ENCODE measurements at regions not wholly inside any gene's neighbourhood (a gene's known extent, or its start where the extent isn't known, plus 50 kb on each side); places are given as distances from the start of the nearest gene placed in this dataset.

GRCh38 chr5:51890435-51891116 is 507.3 kb downstream of the ISL1 start:
- in situ Hi-C loops (cut with HindIII; ENCODE audit: low pct_unique_long_range_greater_than_20kb, low sequenced_read_pairs) = no loop called here
- no peak for DNase-seq (ENCODE audit: low read depth)

DNA sequence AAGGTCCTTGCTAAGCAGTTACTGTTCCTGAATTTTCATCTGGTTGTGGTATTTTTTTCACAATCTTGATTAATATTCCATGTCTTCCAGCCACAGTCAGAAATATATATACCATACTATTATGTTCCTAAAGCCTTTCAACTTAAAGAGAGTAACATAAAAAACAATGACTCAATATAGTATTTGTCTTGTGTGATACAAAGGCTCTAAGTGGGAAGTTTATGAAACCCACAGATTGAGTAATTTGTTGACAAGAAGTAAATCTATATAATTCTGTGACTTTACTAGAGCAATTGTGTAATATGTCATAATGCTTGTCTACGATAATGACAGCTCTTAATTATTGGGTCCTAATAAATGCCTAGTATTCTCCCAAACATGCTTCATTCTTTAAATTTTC is 509.4 kb downstream of the ISL1 start:
- in situ Hi-C loops (cut with HindIII; ENCODE audit: low pct_unique_long_range_greater_than_20kb, low sequenced_read_pairs) = no loop called here
- no peak for DNase-seq (ENCODE audit: low read depth)

DNA sequence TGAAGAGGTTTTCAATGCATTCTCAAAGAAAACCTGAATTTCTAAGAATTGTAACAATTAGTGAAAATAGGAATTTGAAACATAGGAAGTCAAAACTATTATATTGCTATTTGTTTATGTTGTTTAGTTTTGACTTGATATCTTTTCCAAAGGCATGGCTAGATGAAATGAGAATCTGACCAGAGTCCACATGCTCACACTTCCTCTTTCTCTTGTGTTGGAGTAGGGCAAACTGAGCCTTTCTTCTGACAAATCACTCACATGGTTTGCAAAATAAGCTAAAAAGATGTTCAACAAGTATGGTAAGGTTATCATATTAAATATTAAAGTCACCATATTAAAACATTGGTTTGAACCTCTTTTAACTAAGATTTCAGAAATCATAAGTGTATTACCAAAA is 512.6 kb downstream of the ISL1 start:
- no peak for DNase-seq (ENCODE audit: low read depth)
- in situ Hi-C loops (cut with HindIII; ENCODE audit: low pct_unique_long_range_greater_than_20kb, low sequenced_read_pairs) = no loop called here

DNA sequence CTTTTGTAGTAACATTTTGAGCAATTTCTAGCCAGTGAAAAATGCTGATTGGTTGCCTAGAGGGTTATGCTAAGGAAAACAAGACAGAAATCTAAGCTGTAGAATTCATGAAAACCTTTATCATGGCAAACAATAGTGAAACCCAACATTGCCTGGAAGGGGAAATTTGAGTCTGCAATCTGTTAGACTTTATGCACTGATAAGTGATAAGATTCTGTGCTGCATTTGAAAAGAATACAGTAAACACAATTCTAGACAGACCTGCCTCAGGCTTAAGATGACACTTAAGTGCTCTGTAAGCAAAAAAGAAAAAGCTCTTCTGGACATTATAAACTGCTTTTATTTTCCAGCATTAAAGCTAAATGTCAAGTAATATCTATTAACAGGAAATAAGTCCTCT is 519.3 kb downstream of the ISL1 start:
- no peak for DNase-seq (ENCODE audit: low read depth)
- in situ Hi-C loops (cut with HindIII; ENCODE audit: low pct_unique_long_range_greater_than_20kb, low sequenced_read_pairs) = no loop called here

DNA sequence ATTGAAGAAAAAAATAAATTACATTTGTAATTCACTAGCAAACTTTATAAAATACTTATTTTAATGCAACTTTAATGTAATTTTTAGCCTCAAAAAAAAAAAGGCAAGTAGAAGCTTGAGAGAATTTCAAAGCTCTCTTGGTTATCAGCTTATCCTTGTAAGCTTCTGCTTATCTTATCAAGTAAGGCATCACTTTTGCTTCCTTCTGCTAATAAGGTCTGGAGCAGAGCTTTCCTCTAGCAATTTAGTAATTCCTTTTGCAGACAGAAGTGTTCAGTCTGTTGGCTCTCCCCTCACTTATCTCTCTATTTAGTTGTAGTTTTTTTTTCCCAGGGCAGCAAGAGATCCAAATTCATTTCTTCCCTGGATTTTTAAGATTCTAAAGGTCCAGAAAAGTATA is 525.0 kb downstream of the ISL1 start:
- in situ Hi-C loops (cut with HindIII; ENCODE audit: low pct_unique_long_range_greater_than_20kb, low sequenced_read_pairs) = no loop called here
- DNase-seq (ENCODE audit: low read depth) = no peak

GRCh38 chr5:51944500-51945125 is 561.4 kb downstream of the ISL1 start:
- in situ Hi-C loops (cut with HindIII; ENCODE audit: low pct_unique_long_range_greater_than_20kb, low sequenced_read_pairs) = no loop called here
- DNase-seq (ENCODE audit: low read depth) = no peak

- DNase-seq (ENCODE audit: low read depth) = no peak
- in situ Hi-C loops (cut with HindIII; ENCODE audit: low pct_unique_long_range_greater_than_20kb, low sequenced_read_pairs) = no loop called here
These were observed 575.2 kb downstream of the ISL1 start for GRCh38 chr5:51958473-51958872.

- peak; percentile 18 for DNase-seq (ENCODE audit: low read depth)
- in situ Hi-C loops (cut with HindIII; ENCODE audit: low pct_unique_long_range_greater_than_20kb, low sequenced_read_pairs) = no loop called here
These were observed 577.4 kb downstream of the ISL1 start for GRCh38 chr5:51960617-51961121.

DNA sequence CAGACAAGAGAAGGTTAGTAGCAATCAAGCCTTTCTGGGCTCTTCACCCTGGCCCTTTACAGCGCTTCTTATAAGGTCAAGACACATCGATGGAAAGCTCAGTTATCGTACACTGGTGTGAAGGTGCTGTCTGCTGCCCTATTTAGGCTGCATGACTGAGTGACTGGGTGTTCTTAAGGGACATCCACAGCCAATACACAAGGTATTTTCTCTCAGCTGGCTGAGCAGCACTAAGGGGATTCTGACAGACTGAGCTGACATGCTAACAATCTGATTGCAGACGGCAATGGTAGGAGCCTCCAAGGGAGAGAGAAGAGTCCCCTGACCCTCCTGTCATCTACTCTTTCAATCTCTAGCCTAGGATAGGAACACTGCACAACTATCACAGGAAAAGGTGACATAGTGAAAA is 577.9 kb downstream of the ISL1 start:
- no peak for DNase-seq (ENCODE audit: low read depth)
- in situ Hi-C loops (cut with HindIII; ENCODE audit: low pct_unique_long_range_greater_than_20kb, low sequenced_read_pairs) = no loop called here

DNA sequence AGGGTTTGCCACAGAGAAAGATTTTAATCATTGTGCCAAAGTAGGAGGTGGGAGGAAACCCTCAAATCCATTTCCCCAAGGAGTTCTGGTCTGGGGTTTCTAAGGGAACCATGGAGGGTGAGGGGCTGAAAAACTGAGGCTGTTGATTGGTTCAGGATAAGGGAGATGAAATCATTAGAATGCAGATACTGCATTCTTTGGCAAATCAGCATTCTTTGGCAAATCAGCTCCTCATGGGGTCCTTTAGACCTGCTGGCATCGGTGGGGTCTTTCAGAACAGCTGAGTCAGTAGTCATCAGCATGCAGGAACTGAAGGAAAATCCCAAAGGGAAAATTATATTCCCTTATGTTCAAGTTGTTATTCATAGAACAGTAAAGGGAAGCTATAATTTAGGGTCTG is 585.5 kb downstream of the ISL1 start:
- in situ Hi-C loops (cut with HindIII; ENCODE audit: low pct_unique_long_range_greater_than_20kb, low sequenced_read_pairs) = no loop called here
- DNase-seq (ENCODE audit: low read depth) = no peak

- in situ Hi-C loops (cut with HindIII; ENCODE audit: low pct_unique_long_range_greater_than_20kb, low sequenced_read_pairs) = no loop called here
- no peak for DNase-seq (ENCODE audit: low read depth)
These were observed 591.6 kb downstream of the ISL1 start for GRCh38 chr5:51974834-51975233.

GRCh38 chr5:51977014-51977413 is 593.8 kb downstream of the ISL1 start:
- DNase-seq (ENCODE audit: low read depth) = no peak

GRCh38 chr5:51983161-51983560 is 599.9 kb downstream of the ISL1 start:
- no peak for DNase-seq (ENCODE audit: low read depth)
- in situ Hi-C loops (cut with HindIII; ENCODE audit: low pct_unique_long_range_greater_than_20kb, low sequenced_read_pairs) = no loop called here

More at GRCh38 chr5:51977014-51977413, 593.8 kb downstream of the ISL1 start:
- in situ Hi-C loops (cut with HindIII; ENCODE audit: low pct_unique_long_range_greater_than_20kb, low sequenced_read_pairs) = no loop called here

DNA sequence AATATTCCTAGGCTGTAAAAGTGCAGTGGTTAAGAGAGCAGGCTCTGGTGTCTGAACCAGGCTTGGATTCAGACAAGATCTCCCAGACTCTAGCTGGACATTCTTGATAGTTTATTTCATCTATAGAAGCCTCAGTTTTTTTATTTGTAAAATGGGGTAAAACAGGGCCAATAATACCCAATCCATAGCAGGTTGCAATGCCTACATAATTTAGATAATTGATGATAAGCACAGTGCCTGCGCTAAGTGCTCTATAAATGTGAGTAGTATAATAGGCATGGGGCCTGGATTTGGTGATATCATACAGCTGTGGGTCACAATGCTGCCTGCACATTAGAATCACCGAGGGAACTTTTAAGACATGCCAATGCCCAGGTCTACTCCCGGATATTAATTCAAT is 603.5 kb downstream of the ISL1 start:
- DNase-seq (ENCODE audit: low read depth) = no peak
- in situ Hi-C loops (cut with HindIII; ENCODE audit: low pct_unique_long_range_greater_than_20kb, low sequenced_read_pairs) = no loop called here

DNA sequence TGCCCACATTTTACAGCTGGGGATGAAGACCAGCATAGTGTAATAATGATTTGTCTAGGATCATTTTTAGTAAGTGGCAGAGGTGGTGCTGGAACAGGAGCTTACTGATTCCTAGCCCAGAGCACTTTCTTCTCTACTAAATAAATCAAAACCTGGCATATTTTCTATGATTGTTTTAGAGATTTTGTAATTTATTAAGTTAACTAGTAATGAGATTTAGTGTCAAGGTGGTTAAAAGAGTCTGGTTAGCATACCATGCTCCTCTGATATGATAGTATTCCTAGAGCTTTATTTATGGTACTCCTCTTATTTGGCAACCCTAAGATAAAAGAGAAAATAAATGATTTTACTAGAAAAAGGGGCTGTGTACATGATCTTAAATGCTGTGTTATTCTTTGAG is 604.0 kb downstream of the ISL1 start:
- no peak for DNase-seq (ENCODE audit: low read depth)
- in situ Hi-C loops (cut with HindIII; ENCODE audit: low pct_unique_long_range_greater_than_20kb, low sequenced_read_pairs) = no loop called here

DNA sequence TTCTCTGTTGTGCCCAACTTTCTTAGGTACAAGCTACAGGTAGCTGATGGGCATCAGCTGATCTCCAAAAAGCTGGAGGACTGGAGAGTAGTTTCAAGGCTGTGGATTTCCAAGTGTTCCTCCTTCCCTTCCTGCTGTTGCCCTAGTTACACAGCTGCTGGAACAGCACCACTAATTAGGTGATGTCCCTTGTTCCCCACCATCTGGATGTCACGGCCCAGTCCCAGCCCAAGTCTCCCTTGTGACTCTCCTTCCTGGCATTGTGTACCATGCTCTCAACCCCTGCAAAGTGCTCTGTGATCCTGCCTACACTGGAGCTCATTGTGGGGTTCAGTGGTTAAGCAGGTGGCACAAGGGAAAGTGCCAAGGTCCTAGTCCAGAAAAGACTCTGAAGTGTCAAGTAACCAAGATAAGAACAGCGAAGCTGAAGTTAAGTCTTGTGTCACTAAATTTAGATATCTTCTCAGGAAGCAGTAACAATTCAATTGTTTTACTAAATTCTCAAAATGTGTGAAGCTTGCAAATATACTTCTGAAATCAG is 604.5 kb downstream of the ISL1 start:
- in situ Hi-C loops (cut with HindIII; ENCODE audit: low pct_unique_long_range_greater_than_20kb, low sequenced_read_pairs) = no loop called here

GRCh38 chr5:51988634-51989033 is 605.4 kb downstream of the ISL1 start:
- in situ Hi-C loops (cut with HindIII; ENCODE audit: low pct_unique_long_range_greater_than_20kb, low sequenced_read_pairs) = no loop called here
- DNase-seq (ENCODE audit: low read depth) = no peak

More for the DNA sequence above, 604.5 kb downstream of the ISL1 start:
- DNase-seq (ENCODE audit: low read depth) = no peak

- in situ Hi-C loops (cut with HindIII; ENCODE audit: low pct_unique_long_range_greater_than_20kb, low sequenced_read_pairs) = no loop called here
- DNase-seq (ENCODE audit: low read depth) = no peak
These were observed 607.0 kb downstream of the ISL1 start for GRCh38 chr5:51990241-51990640.

DNA sequence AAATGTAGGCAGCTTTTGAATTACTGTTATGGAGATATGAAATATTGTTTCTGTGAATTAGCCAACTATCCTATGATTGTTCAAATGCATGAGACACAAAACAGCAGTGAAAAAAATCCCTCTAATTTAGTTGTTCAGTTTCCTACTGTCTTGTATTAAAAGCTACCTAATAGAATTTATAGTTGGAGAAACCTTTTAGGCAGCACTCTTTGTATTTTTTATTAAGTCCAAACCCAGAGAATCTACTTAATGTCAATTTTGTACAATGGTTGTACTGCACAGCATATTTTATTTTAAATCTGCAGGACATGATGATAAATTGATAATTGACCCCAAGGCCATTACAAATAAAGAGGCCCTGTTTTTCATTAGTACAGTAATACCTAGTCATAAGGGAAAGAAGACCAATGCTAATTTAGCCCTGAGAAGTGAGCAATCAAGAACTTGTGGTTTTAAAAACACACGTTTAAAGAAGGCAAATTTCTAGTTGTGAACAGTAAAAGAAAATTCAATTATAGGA is 607.5 kb downstream of the ISL1 start:
- no peak for DNase-seq (ENCODE audit: low read depth)
- in situ Hi-C loops (cut with HindIII; ENCODE audit: low pct_unique_long_range_greater_than_20kb, low sequenced_read_pairs) = no loop called here

Data from Caki2 (cell line).